Mesenchymal stem cell (in vitro differentiated cells and primary cell): ENCODE measurements at regions not wholly inside any gene's neighbourhood (a gene's known extent, or its start where the extent isn't known, plus 50 kb on each side); places are given as distances from the start of the nearest gene placed in this dataset.

ENCODE experiments used
- DNase-seq: peaks from one replicate; pipeline ENCODE4 v3.0.0-alpha.2; 2013
- H2AFZ ChIP-seq: one replicate; pipeline ENCODE4 v1.6.1; 2013; ENCODE audit warnings: low read depth, mild to moderate bottlenecking, control low read depth, inconsistent platforms, low read length, moderate library complexity
- H2AK5ac ChIP-seq: 2 replicates; pipeline ENCODE4 v1.6.1; 2013; ENCODE audit warnings: low read length, moderate library complexity, mild to moderate bottlenecking, inconsistent platforms; ENCODE audit not compliant: severe bottlenecking
- H2BK120ac ChIP-seq: one replicate; pipeline ENCODE4 v1.6.1; 2013; ENCODE audit warnings: low read depth, mild to moderate bottlenecking, inconsistent platforms, low read length, moderate library complexity
- H2BK12ac ChIP-seq, 2 experiments: one replicate each; pipeline ENCODE4 v1.6.1; 2013; ENCODE audit warnings: inconsistent platforms in 2 of 2, low read length in 2 of 2, mild to moderate bottlenecking in 2 of 2, moderate library complexity in 2 of 2, control low read depth in 1 of 2
- H2BK15ac ChIP-seq: one replicate; pipeline ENCODE4 v1.6.1; 2013; ENCODE audit warnings: mild to moderate bottlenecking, low read depth, inconsistent platforms; ENCODE audit not compliant: poor library complexity, severe bottlenecking
- H2BK5ac ChIP-seq: 2 replicates; pipeline ENCODE4 v1.6.1; 2013; ENCODE audit warnings: low read depth, mild to moderate bottlenecking, low read length, control low read depth, inconsistent platforms; ENCODE audit not compliant: poor library complexity, severe bottlenecking
- H3K14ac ChIP-seq, 2 experiments: one replicate each; pipeline ENCODE4 v1.6.1; 2013; ENCODE audit warnings: inconsistent platforms in 2 of 2, low read length in 2 of 2, control low read depth in 1 of 2, mild to moderate bottlenecking in 1 of 2, moderate library complexity in 1 of 2
- H3K18ac ChIP-seq, 2 experiments: one replicate each; pipeline ENCODE4 v1.6.1; 2013; ENCODE audit warnings: inconsistent platforms in 2 of 2, low read length in 2 of 2, control low read depth in 1 of 2, low read depth in 1 of 2, mild to moderate bottlenecking in 1 of 2
- H3K23ac ChIP-seq, 2 experiments: one replicate each; pipeline ENCODE4 v1.6.1; 2013; ENCODE audit warnings: inconsistent platforms in 2 of 2, low read length in 2 of 2, mild to moderate bottlenecking in 2 of 2, moderate library complexity in 2 of 2, control low read depth in 1 of 2
- H3K27ac ChIP-seq: 2 replicates; pipeline ENCODE4 v1.5.1; 2013; ENCODE audit warnings: mild to moderate bottlenecking, moderate library complexity, low read length, control low read depth, inconsistent platforms; ENCODE audit not compliant: poor library complexity, severe bottlenecking
- H3K27me3 ChIP-seq, 2 experiments: 2 replicates each; pipeline versions ENCODE4 v1.6.1 to v1.7.0; 2013; ENCODE audit warnings: low read length in 2 of 2, mild to moderate bottlenecking in 2 of 2, moderate library complexity in 2 of 2, control low read depth in 1 of 2, inconsistent platforms in 1 of 2; ENCODE audit not compliant: control insufficient read depth in 1 of 2, insufficient read depth in 1 of 2
- H3K36me3 ChIP-seq, 2 experiments: 2 replicates each; pipeline versions ENCODE4 v1.6.1 to v1.7.0; 2013; ENCODE audit warnings: low read length in 2 of 2, control low read depth in 1 of 2, inconsistent platforms in 1 of 2, low read depth in 1 of 2, mild to moderate bottlenecking in 1 of 2; ENCODE audit not compliant: insufficient read depth in 2 of 2, control insufficient read depth in 1 of 2
- H3K4ac ChIP-seq, 2 experiments: one replicate each; pipeline ENCODE4 v1.6.1; 2013; ENCODE audit warnings: inconsistent platforms in 2 of 2, low read length in 2 of 2, mild to moderate bottlenecking in 2 of 2, moderate library complexity in 2 of 2, control low read depth in 1 of 2, low read depth in 1 of 2
- H3K4me1 ChIP-seq: 2 replicates; pipeline ENCODE4 v1.6.1; 2013; ENCODE audit warnings: low read depth, low read length, control low read depth; ENCODE audit not compliant: control insufficient read depth, insufficient read depth
- H3K4me2 ChIP-seq: 2 replicates; pipeline ENCODE4 v1.6.1; 2013; ENCODE audit warnings: low read length, mild to moderate bottlenecking, inconsistent platforms; ENCODE audit not compliant: poor library complexity, severe bottlenecking
- H3K4me3 ChIP-seq, 2 experiments: 2 replicates each; pipeline versions ENCODE4 v1.5.1 to v1.7.0; 2013; ENCODE audit warnings: low read length in 2 of 2, mild to moderate bottlenecking in 2 of 2, control low read depth in 1 of 2, low read depth in 1 of 2; ENCODE audit not compliant: insufficient read depth in 1 of 2
- H3K79me1 ChIP-seq: replicated peaks from 2 replicates; pipeline ENCODE4 v1.6.1; 2013; ENCODE audit warnings: mild to moderate bottlenecking, control low read depth, low read length, inconsistent platforms; ENCODE audit not compliant: poor library complexity, severe bottlenecking
- H3K9ac ChIP-seq: 2 replicates; pipeline ENCODE4 v1.7.0; 2013; ENCODE audit warnings: mild to moderate bottlenecking, low read length, moderate library complexity
- H3K9me3 ChIP-seq: 2 replicates; pipeline ENCODE4 v1.7.0; 2013; ENCODE audit warnings: mild to moderate bottlenecking, low read length; ENCODE audit not compliant: control insufficient read depth
- H4K8ac ChIP-seq: one replicate; pipeline ENCODE4 v1.6.1; 2013; ENCODE audit warnings: inconsistent platforms, mild to moderate bottlenecking, low read length, moderate library complexity
- H4K91ac ChIP-seq: one replicate; pipeline ENCODE4 v1.6.1; 2013; ENCODE audit warnings: mild to moderate bottlenecking, low read length, inconsistent platforms
- WGBS: methylation state at CpG from one replicate; pipeline ENCODE4 v1.1.7; 2013; ENCODE audit warnings: mixed read lengths; 5-methylcytosine and 5-hydroxymethylcytosine counted together

DNA sequence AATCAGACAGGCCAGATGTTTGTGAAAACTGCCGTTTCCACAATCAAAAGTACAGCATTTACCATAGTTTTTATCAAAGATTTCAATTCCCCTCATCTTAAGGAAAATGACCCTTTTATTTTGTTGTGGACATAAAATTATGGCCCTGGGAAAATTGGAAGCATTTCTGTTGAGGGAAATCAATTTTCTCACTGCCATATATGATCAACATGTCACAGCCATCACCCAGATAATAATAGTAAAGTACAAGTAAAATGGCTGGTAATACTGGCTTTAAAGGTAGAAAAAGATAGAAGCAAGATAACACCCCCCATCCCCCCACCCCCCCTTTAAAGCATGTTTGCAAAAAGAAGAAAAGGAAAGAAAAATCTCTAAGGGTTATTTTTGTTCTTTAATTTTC lies 311.7 kb downstream of the WDR72 start:
- H3K9ac ChIP-seq, result no peak overlapping the region
- H3K4ac ChIP-seq, result no peak overlapping the region
- DNase-seq, result no peak
- no peaks in the 10 kb centered on the region for H3K79me1 ChIP-seq
- H3K4me2 ChIP-seq, result no peak overlapping the region
- no peak overlapping the region for H3K4me3 ChIP-seq
- WGBS, result 69% methylated on average over 1 of the region's 1 CpG
- no peaks in the 10 kb centered on the region for H3K36me3 ChIP-seq
- H2BK15ac ChIP-seq, result no peak overlapping the region
- H3K27me3 ChIP-seq, result no peaks in the 10 kb centered on the region
- H2BK5ac ChIP-seq, result no peak overlapping the region
- no peak overlapping the region for H2BK12ac ChIP-seq
- no peaks in the 10 kb centered on the region for H3K4me1 ChIP-seq
- no peak overlapping the region for H3K23ac ChIP-seq
- no peak overlapping the region for H4K8ac ChIP-seq
- no peak overlapping the region for H3K27ac ChIP-seq
- no peaks in the 10 kb centered on the region for H3K9me3 ChIP-seq
- H4K91ac ChIP-seq, result no peak overlapping the region
- H3K14ac ChIP-seq, result no peak overlapping the region
- H3K18ac ChIP-seq, result no peak overlapping the region
- H2BK120ac ChIP-seq, result no peak overlapping the region
- no peak overlapping the region for H2AFZ ChIP-seq
- no peak overlapping the region for H2AK5ac ChIP-seq

DNA sequence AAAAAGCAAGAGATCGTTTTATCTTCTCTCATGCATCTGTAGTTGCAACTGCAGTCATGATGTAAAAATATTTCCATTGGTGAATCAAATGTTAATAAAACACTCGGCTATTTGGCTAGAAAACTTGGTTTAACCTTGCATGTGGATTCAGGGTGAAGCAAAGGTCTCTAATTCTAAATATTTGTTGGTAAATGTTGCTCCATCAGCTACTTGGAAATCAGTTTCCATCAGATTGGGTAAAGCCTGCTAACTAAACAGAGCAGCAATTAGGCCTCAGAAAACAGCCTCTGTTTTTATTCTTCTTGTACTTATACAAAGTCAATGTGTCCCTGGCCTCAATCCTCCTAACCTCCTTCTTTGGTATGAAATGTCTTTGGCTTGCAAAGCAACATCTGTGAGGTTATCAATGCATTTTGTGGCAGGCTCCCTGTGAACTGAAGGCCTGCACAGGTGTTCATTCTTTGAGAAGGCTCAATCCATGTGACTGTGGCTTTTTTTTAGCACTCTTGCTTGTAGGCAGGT lies 312.3 kb downstream of the WDR72 start:
- Histone ChIP-seq H3K36me3 (no peaks in the 10 kb centered on the region), H2BK15ac (no peak overlapping the region), H3K9me3 (no peaks in the 10 kb centered on the region), H2AFZ (no peak overlapping the region), H3K4ac (no peak overlapping the region), H3K9ac (no peak overlapping the region), H3K4me1 (no peaks in the 10 kb centered on the region), H3K18ac (no peak overlapping the region), H3K4me3 (no peak overlapping the region), H2BK12ac (no peak overlapping the region), H2AK5ac (no peak overlapping the region), H4K91ac (no peak overlapping the region), H3K27me3 (no peaks in the 10 kb centered on the region), H3K27ac (no peak overlapping the region), H4K8ac (no peak overlapping the region), H3K4me2 (no peak overlapping the region), H3K79me1 (no peaks in the 10 kb centered on the region), H3K14ac (no peak overlapping the region), H2BK120ac (no peak overlapping the region), H3K23ac (no peak overlapping the region), H2BK5ac (no peak overlapping the region)
- 65% methylated on average over 2 of the region's 2 CpGs for WGBS
- no peak for DNase-seq

DNA sequence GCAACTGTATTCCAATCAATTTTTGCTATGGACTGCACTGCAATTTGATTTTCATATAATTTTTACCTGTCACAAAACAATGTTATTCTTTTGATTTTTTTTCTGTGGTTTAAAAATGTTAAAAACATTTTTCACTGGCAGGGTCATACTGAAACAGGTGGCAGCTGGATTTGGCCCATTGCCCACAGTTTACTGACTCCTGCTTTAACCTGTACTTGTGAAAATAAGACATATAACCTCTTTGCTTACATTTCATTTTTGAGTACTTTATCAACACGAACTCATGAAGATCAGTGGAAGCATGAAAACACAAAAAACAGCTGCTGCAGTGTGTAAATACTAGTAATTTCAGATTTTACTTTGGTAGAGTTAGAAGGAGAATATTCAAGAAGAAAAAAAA lies 313.1 kb downstream of the WDR72 start:
- Histone ChIP-seq H4K8ac (no peak overlapping the region), H3K4me1 (no peaks in the 10 kb centered on the region), H3K23ac (no peak overlapping the region), H4K91ac (no peak overlapping the region), H2BK5ac (no peak overlapping the region), H2AFZ (no peak overlapping the region), H3K36me3 (no peaks in the 10 kb centered on the region), H3K14ac (no peak overlapping the region), H3K4ac (no peak overlapping the region), H2BK12ac (no peak overlapping the region), H3K27me3 (no peaks in the 10 kb centered on the region), H3K4me3 (no peak overlapping the region), H2BK120ac (no peak overlapping the region), H3K27ac (no peak overlapping the region), H3K4me2 (no peak overlapping the region), H3K9me3 (no peaks in the 10 kb centered on the region), H2AK5ac (no peak overlapping the region), H2BK15ac (no peak overlapping the region), H3K9ac (no peak overlapping the region), H3K18ac (no peak overlapping the region), H3K79me1 (no peaks in the 10 kb centered on the region)
- DNase-seq, result no peak
- no CpG with 5 or more reads among the region's 1 CpG for WGBS

DNA sequence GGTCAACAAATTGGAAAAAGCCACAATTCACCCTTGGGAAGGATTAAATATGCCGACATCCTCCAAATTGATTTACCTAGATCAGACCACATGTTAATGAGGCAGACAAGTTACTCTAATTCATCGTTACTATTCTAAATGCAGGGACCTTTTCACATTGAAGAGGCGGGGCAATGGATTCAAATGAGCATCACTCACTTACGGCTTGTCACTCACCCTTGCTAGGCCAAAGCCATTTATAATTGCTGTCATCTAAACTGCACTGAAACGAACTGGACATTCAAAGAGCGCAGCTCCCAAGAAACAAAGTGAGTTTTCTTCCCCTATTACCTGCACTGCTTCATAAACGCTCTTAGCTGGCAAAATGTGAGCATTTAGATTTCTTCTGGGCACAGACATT lies 313.9 kb downstream of the WDR72 start:
- 81% methylated on average over 7 of the region's 7 CpGs for WGBS
- Histone ChIP-seq H2BK120ac (no peak overlapping the region), H3K18ac (no peak overlapping the region), H3K4me2 (no peak overlapping the region), H2AFZ (no peak overlapping the region), H3K4ac (no peak overlapping the region), H4K8ac (no peak overlapping the region), H2BK5ac (no peak overlapping the region), H2BK12ac (no peak overlapping the region), H2BK15ac (no peak overlapping the region), H3K4me1 (no peaks in the 10 kb centered on the region), H2AK5ac (no peak overlapping the region), H3K27me3 (no peaks in the 10 kb centered on the region), H3K14ac (no peak overlapping the region), H3K9ac (no peak overlapping the region), H3K23ac (no peak overlapping the region), H3K27ac (no peak overlapping the region), H3K36me3 (no peaks in the 10 kb centered on the region), H3K79me1 (no peaks in the 10 kb centered on the region), H4K91ac (no peak overlapping the region), H3K9me3 (no peaks in the 10 kb centered on the region), H3K4me3 (no peak overlapping the region)
- DNase-seq, result no peak
